Muscle of arm (tissue), 1 donor: ENCODE measurements at regions not wholly inside any gene's neighbourhood (a gene's known extent, or its start where the extent isn't known, plus 50 kb on each side); places are given as distances from the start of the nearest gene placed in this dataset.
A peak's percentile ranks its signal among the peaks of the same experiment; 100 is the strongest.

Experiments used
- DNase-seq: peaks from one replicate; pipeline ENCODE4 v3.0.0-alpha.2; 2013

GRCh38 chr6:21808551-21809242 lies 215.1 kb downstream of the SOX4 start:
- peak; percentile 45 for DNase-seq

GRCh38 chr6:21811484-21811883 lies 217.9 kb downstream of the SOX4 start:
- no peak for DNase-seq

GRCh38 chr6:21816231-21816630 lies 222.7 kb downstream of the SOX4 start:
- no peak for DNase-seq

DNA sequence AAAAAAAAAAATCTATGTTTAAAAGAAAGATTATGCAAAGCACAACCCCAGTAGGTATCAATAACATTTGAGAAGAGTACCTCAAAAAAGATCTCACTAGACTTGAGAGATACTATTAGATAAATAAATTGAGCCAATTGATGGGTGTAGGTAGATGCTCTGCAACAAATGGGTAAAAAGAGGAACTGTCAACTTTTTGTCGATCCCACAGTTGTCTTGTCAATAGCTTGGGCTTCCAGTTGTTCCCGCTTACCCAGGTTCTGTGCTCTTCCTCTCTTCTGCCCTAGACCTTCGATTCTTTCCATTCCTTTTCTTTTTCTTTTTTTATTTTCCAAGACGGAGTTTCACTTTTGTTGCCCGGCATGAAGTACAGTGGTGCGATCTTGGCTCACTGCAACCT lies 226.9 kb downstream of the SOX4 start:
- no peak for DNase-seq

GRCh38 chr6:21823371-21823770 lies 229.8 kb downstream of the SOX4 start:
- no peak for DNase-seq

DNA sequence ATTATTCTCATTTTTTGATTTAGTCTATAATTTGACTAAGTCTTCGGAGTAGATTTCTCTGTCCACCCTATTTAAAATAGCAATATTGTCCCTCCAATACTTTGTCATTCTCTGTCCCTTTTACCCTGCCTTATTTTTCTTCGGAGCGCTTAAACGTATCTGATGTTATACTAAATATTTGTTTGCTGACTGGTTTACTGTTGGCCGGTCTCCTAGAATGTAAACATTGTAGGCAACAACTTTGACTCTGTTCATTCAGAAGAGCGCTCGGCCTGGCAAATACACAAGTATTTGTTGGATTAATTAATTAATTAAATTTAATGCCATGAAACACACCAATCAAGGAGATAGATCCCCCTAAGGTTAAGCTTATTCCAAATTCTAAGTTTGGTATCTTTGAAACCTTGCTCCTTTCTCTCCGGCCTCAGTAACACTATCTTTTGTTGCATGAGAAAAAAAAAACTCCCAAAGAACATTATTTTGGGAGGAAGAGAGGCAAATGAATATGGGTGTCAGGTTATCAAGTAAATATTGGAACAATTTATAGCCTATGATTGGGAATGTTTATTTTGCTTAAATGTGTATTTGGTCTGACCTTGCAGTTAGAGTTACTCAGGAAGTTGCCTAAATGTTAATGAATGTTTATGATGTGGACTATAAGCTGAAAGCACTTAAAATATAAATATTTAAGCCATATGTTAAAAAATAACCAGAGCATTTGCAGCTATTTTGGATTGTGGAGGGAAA lies 231.1 kb downstream of the SOX4 start:
- DNase-seq: no peak

GRCh38 chr6:21826023-21826422 lies 232.5 kb downstream of the SOX4 start:
- no peak for DNase-seq

GRCh38 chr6:21826904-21827303 lies 233.4 kb downstream of the SOX4 start:
- no peak for DNase-seq

GRCh38 chr6:21827425-21828202 lies 234.1 kb downstream of the SOX4 start:
- no peak for DNase-seq

DNA sequence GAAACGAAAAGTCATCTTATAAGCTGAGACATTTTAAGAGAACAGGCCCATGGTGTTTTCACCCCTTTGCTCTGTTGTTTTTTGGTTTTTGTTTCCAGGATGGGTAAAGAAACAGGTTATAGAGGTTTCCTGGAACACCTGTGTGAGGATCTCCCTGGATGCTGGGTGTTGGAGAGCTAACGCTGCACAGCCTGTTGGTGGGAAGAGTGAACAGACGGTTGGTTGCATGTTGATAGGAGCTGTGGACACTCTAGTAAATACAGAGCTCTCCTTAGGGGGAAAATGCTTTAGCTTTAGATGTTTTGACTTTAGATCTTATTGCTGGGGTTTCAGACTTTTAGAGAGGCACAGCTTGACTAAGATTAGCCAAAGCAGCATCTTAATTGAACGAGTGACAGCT lies 235.2 kb downstream of the SOX4 start:
- no peak for DNase-seq

DNA sequence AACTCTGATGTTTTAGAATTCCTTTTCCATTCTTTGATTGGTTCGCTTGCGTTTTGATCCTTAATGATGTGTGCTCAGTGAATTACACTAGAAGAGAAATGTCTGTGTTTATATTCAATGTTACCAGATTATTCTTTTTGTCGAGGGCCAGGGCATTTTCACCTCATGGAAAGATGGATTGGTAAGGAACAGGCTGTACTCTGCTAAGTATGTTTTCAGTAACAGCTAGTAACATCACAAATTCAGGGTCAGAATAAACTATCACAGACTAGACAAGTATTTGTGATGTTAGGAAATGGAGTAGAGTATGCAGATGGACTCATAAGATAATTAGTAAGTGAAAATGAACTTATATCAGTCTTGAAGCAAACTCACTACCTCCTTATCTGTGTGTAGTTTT lies 235.6 kb downstream of the SOX4 start:
- no peak for DNase-seq

DNA sequence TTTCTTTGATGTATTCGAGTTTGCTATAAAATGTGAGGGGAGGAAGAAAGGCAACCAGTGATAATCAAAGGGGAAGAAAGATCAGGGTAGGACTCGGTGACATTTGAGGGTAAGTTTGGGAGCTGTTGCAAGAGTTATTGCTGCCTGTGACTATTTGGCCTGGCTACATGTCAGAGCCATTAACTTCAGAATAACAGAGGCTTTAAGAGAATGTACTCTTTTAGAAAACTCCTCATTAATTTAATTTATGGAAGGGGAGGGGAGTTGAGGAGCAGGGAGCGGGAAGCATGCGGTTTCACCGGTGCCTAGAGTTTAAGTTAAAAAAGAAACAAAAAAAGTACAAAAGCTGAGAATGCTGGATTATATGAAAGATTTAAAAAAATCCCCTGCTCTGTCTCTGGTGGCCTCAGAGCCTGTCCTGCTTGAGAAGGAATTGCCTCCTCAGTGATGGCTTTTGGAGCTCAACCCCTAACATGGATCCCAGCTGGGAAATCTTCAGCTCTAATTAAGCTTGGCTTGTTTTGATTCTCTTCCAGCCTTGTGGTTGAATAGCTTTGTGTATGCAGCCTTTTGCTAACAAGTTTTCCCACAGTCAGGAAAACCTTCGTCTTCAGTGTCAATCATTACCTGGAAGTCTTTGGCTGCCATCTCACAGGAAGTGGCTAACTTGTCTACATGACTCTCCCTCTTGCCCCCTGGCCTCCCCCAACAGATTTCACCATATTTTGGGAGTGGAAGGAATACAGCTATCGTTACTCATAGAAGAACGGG lies 238.2 kb downstream of the SOX4 start:
- DNase-seq: no peak

DNA sequence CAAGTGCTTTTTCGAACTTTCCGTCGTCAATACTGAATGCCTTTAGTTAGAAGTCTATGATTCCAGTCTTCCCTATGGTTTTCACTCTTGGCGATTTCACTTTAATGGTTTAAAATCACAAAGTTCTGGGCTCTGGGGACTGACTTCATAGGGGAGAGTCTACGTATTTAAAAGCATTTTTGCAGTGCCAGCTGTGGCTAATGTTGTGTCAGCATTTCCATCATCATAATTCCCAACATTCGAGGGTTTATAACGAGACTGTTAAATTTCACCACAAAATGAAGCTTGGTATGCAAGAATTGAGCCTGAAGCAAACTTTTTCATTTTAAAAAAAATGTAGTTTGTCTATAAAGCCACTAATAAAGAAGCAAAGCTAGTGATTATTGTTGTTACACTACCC lies 242.7 kb downstream of the SOX4 start:
- DNase-seq: no peak

DNA sequence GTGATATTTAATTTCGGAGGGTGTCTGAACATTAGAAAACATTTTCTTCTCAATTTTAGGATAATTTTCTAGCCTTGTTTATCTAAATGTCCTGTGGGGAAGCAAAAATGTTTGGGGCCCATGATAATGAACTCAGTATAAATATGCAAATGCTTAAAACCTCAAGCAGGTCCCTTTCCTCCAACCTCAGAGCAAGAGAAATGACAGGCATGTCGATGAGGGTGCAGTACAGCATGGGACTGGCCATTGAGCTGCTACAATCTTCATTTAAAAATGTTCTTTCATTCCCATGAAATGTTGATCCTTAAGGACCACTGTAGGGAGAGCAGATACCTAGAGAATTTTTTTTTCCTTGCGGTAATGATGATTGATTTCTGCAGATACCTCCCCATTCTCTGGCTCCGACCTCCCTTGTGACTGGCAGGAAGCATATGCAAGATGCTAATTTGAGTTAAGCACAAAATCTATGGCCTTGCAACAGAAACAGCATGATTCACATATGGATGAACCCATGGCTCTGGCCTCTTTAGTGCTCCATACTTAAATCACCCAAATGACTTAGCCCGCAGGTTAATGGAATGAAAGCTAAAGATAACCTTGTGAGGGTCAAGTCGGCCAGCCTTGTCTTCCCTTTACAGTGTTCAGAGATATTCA lies 243.3 kb downstream of the SOX4 start:
- no peak for DNase-seq

DNA sequence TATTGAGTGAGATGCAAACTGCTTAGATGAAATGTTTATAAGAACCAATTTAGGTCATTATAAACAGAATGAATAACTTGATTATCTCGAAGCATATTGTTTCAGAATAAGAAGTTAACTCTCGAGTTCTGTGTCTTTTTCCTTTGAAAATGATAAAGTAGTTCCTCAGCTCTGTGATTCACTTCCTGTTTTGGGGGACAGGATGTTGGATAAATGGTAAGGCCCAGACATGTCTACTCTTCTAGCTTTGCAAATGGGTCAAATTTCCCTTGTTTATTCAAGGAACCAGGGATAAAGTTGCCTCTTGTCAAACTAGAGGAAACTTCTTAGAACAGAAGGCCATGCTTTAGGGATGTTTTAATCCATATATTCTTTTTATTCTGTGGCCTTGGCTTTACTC lies 246.9 kb downstream of the SOX4 start:
- DNase-seq: no peak

DNA sequence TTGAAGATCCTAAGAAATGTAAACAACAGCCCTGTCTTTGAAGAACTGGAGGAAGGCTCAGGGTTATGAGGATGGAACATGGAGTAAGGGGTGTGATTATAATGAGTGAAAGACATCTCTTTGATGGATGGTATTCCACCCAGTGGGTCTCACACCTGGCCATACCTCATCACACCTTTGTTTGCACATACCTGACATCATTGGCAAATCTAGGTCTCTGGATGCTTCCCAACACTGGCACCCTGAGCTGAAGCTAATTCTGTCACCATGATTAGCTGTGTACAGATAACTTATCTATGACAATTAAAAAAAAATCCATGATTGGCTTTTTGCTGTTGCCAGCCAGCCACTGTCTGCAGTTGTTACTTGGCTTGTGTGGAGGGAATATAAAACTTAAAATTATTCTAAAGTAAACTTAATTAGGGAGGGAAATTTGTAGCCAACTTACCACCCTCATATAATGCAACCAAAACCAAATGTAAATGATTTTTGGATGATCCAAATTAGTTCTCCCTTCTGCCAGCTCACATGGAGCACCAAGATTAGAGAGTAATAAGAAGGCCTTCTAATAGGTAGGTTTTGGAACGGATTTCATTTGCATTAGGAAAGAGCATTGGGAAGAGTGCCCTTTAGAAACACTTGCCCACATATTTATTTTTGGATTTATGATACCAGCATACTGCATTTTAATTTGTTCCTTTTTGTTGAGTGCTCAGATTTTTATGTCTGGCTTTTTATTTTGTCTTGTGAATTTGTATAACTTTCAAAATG lies 249.5 kb downstream of the SOX4 start:
- no peak for DNase-seq

GRCh38 chr6:21844120-21844917 lies 250.8 kb downstream of the SOX4 start:
- DNase-seq: no peak

- peak; percentile 70 for DNase-seq
Measured at GRCh38 chr6:21845018-21845417, 251.5 kb downstream of the SOX4 start.

DNA sequence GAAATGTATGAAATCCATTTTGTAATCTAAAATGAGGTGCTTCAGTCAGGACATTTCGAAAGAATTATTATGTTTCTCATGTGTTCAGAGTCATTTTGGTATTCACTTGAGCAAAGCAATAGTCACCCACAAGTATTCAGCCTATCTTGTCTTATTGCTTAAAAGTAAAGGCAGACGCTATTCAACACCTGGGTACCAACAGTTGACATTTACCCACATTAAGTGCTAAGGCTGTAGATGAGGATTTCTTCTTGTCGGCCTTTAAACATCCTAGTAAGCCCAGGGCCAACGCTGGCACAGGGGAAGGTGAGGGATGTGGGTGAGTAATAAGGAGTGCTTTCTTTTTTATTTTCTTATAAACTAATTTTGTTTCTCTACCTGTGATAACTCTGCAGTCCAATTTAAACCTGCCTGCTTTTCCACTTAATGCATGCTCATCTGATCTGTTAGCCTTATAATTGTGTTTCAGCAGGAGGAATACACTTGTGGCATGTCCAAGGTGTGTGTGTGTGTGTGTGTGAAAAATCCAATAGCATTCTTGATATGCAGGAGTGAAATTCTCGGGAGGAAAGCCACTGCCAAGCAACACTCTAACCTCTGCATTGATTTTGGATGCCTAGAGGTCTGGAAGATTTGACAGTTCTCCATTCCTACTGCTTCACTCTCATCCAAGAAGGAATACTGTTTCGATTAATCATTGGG lies 252.0 kb downstream of the SOX4 start:
- no peak for DNase-seq
